GM19043 (cell line): ENCODE measurements at regions not wholly inside any gene's neighbourhood (a gene's known extent, or its start where the extent isn't known, plus 50 kb on each side); places are given as distances from the start of the nearest gene placed in this dataset.
"Not testable (repeated sequence)": the region's sequence is repeated elsewhere in the genome, so short reads cannot be mapped to it uniquely, and the experiment has no call there.

ENCODE experiments used
- ATAC-seq: cut with Tn5 transposase; IDR thresholded peaks from one replicate; pipeline ENCODE4 v1.9.1; 2021; ENCODE audit warnings: low read depth; ENCODE audit not compliant: unreplicated experiment

GRCh38 chrX:45843518-45843917 is 642.8 kb upstream of the DIPK2B start:
- ATAC-seq, result no peak

- no peak for ATAC-seq
These were observed 642.2 kb upstream of the DIPK2B start for GRCh38 chrX:45842926-45843315.

- ATAC-seq, result no peak
These were observed 641.7 kb upstream of the DIPK2B start for GRCh38 chrX:45842207-45842925.

- ATAC-seq, result no peak
These were observed 639.8 kb upstream of the DIPK2B start for GRCh38 chrX:45840411-45840950.

- no peak for ATAC-seq
These were observed 629.7 kb upstream of the DIPK2B start for GRCh38 chrX:45830343-45830742.

- no peak for ATAC-seq
These were observed 623.8 kb upstream of the DIPK2B start for GRCh38 chrX:45824471-45824870.

- no peak for ATAC-seq
These were observed 622.9 kb upstream of the DIPK2B start for GRCh38 chrX:45823536-45823935.

GRCh38 chrX:45822124-45822523 is 621.4 kb upstream of the DIPK2B start:
- no peak for ATAC-seq

GRCh38 chrX:45818913-45819312 is 618.2 kb upstream of the DIPK2B start:
- ATAC-seq, result no peak

- ATAC-seq, result no peak
These were observed 614.8 kb upstream of the DIPK2B start for GRCh38 chrX:45815441-45815840.

GRCh38 chrX:45811326-45811725 is 610.6 kb upstream of the DIPK2B start:
- no peak for ATAC-seq

- ATAC-seq, result no peak
These were observed 607.1 kb upstream of the DIPK2B start for GRCh38 chrX:45807572-45808425.

GRCh38 chrX:45806410-45807121 is 605.9 kb upstream of the DIPK2B start:
- ATAC-seq, result no peak

GRCh38 chrX:45804276-45804675 is 603.6 kb upstream of the DIPK2B start:
- ATAC-seq, result no peak

GRCh38 chrX:45803383-45803921 is 602.8 kb upstream of the DIPK2B start:
- no peak for ATAC-seq

- ATAC-seq, result no peak
These were observed 600.9 kb upstream of the DIPK2B start for GRCh38 chrX:45801554-45801953.

GRCh38 chrX:45800746-45801453 is 600.2 kb upstream of the DIPK2B start:
- not testable (repeated sequence) for ATAC-seq

- no peak for ATAC-seq
These were observed 598.9 kb upstream of the DIPK2B start for GRCh38 chrX:45799576-45799975.

- ATAC-seq, result no peak
These were observed 594.9 kb upstream of the DIPK2B start for GRCh38 chrX:45795546-45795945.

- ATAC-seq, result no peak
These were observed 594.3 kb upstream of the DIPK2B start for GRCh38 chrX:45794995-45795337.
